Stimulated activated CD8-positive, alpha-beta memory T cell treated with anti-CD3 and anti-CD28 coated beads, Interleukin-4, amount 100 ng/mL, for 4 hours (primary cell): ENCODE measurements at regions not wholly inside any gene's neighbourhood (a gene's known extent, or its start where the extent isn't known, plus 50 kb on each side); places are given as distances from the start of the nearest gene placed in this dataset.

ENCODE experiments used
- DNase-seq, 2 donors: peaks; one replicate each; pipeline ENCODE4 v3.0.0-alpha.2; 2020; ENCODE audit warnings: low read depth in 2 of 2, low spot score in 1 of 2

DNA sequence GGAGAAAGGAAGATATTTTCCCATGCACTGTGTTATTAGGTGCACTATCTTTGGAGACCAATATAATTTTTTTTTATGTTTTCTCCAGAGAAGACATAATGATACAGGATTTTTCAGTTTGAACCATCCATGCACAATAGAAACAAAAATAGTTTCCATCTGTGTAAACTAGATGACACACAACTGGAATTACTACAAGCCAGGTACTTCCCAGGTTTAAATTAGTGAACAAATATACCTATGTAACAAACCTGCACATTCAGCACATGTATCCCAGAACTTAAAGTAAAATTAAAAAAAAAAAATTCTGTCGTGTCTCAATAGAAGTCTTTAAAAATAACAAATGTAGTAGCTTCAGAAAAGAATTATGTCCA is 1616.8 kb upstream of the ACVR2A start:
- DNase-seq, result no peak

DNA sequence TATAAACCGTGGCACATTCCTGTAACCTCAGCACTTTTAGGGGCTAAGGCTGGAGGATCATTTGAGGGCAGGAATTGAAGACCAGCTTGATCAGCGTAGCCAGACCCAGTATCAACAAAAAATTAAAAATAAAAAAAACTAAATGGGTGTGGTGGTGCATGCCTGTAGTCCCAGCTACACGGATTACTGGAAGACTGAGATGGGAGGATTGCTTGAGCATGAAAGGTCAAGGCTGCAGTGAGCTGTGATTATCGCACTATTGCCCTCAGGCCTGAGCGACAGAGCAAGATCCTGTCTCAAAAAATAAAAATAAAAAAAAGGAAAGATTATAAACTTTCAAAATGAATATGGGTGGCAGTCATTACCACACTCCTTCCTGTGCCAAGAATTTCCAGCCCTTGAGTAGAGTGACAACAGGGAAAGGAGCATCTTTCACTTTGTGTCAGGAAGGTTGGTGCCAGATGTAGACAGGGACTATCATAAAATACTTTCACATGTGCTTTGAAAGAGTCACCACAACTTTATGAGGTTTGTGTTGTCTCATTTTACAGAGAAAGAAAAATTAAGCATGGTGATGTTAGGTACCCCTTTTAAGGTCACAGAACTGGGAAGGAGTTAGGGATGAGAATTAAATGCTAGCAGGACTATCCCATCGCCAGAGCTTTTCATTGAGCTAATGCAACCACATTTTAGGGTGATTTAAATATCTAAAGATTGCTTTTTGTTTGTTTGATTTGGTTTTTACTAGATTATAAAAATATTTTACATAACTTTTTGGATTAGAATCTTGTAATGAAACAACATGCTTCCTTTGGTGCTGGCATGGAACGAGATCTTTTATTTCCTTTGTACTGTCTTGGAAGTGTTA is 1617.4 kb upstream of the ACVR2A start:
- no peak for DNase-seq

DNA sequence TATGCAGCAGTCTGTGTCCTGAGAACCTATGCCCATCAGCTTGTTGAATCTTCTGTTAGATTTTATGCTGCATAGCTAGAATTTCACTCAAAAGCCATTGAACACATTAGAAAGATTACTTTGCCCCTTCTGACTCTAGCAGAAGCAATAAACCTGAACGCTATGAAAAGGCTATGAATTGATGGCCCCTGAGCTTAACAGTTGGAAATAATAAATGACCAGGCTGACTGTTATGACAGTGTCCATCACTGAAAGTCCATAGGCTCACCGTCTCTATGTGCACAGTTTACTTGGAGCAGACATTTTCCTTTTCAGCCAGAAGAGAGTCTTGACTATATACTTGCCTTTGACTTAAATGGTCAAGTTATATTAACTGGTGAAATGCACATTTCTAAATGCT is 1618.8 kb upstream of the ACVR2A start:
- no peak for DNase-seq

DNA sequence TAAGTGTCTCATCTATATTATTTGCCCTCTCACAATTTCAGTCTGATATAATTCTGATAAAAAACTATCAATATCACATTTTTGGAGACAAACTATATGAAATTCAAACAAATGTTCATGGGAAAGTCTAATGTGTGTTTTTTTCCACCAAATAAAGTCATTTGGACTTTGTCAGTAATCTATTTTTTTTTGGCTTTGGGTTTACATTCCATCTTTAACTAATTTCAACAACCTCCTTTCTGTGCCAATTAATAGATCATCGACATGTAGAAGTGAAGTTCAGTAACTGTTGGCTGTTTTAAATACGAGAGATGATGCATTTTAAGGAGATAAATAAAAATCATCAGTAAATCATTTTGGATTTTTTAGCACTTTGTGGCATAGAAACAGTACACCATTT is 1623.0 kb upstream of the ACVR2A start:
- DNase-seq, result no peak

DNA sequence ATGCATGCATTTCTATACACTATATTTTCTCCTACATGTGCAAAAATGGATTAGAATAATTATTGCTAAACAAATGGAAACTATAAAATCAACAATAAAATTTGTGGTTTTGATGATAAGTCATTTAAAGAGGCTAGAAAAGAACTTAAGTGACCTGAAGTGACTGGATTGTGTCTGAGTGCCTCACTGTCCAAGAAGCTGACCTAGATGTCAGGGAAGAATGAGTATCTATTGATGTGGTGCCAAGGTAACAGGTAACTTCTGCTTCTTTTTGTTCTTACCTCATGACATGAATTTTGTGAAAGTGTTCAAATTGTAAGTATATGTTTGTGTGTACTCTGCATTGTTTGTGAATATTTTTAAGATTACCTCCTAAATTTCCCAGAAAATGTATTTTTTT is 1623.9 kb upstream of the ACVR2A start:
- DNase-seq, result no peak

DNA sequence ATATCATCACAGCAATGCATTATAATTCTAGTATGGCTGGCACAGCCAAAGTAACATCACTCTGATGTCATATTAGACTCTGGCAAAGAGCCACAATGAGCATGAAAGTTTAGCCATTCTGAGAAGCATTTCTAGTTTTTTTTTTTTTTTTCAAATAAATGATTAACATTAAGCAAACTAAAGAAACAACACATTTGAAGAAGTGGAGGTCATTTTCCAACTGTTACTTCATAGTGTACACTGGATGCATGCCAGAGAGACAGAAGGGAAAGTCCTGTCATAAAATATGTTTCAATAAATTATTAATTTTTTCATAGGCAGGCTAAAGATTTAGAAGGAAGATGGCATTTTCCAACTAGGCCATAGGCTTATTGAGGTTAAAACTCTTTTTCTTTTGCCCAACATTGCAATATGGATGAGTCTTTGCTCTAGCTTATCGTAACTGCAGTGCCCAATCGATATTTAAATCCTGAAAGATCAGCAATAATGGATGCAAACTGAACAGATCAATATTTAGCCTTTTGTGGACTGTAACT is 1630.4 kb upstream of the ACVR2A start:
- DNase-seq, result no peak

DNA sequence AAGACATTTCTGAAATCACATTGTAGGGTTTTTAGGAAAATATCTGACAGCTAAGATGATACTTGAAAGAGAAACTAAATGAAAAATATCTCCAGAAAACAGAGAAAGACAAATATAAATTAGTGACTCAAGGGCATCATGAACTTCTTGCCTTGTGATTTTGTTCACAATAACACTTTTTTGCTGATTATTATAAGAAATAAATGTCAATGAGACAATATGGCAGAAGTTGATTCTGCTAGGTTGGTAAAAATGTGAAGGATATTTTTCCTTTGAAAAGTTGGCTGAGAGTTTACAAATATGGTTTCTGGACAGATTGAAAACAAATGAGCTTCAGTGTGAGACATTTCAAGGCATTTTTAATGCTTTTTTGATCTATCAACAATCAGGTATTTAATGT is 1631.2 kb upstream of the ACVR2A start:
- DNase-seq, result no peak

DNA sequence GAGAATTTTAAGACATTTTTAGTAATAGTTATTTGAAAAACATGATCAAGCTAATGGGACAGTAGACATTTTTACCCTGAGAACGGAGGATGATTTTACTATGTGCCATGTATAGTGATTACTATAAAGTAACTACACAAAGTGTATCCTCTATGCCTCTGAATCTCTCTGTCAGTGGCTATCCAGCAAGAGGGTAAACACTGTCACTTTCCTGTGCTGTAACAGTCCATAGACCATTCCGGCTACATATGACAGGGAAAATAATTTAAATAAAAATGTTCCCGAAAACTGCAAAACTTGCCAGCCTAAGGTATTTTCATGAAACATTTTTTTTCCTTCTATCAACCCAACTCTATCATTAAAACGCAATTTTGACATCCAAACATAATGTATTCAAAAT is 1632.2 kb upstream of the ACVR2A start:
- DNase-seq, result no peak

DNA sequence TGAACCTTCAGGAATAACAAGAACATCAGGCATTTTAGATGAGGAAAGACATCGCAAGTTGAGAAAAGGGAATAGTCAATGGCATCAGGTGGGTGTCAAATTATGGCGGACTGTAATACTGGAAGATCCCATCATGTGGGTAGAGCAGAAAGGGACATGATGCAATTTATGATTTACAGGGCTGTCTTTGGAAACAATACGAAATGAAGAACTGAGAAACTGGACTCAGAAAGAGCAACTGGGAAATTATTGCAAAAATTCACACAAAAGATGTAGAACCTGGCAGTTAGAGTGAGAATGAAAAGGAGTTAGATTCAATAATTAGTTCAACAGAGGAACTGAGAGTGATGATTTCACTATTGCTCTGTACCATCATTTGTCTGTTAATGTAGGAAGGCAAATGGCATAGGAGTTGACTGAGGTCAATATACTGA is 1635.0 kb upstream of the ACVR2A start:
- no peak for DNase-seq

DNA sequence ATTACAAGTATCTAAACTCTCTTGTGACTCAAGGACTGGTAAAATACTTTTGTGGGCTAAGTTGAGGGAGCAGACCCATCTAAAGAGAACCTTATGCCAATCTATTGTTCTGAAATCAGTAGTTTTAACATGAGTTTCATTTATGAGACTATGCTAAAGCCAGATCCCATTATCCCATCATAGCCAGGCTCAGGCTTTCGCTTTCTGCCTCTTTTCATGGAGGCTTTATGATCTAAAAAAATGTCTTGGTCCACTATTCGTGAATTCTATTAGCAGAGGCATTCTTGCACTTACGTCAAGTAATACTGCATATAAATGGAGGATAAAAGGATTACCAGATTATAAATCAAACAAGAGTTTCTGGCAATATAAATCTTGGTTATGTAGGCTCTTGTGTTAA is 1636.9 kb upstream of the ACVR2A start:
- no peak for DNase-seq

DNA sequence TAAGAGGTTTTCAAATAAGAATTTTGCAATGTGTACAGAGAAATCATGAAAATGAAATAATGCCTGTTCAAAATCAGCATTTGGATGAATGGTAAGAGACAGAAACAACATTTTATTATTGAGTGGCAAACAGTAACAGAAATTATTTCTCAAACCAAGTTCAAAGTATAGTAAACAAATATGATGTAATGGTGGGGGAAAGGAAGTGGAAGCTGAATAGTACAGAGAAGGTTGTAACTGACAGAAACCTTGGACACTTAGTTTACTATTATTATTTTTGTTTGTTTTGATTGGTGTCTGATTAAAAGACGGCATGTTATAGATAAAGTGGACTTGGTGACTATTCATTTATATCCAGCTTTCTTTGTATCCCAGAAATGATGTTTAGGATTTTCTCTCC is 1637.4 kb upstream of the ACVR2A start:
- DNase-seq, result no peak

DNA sequence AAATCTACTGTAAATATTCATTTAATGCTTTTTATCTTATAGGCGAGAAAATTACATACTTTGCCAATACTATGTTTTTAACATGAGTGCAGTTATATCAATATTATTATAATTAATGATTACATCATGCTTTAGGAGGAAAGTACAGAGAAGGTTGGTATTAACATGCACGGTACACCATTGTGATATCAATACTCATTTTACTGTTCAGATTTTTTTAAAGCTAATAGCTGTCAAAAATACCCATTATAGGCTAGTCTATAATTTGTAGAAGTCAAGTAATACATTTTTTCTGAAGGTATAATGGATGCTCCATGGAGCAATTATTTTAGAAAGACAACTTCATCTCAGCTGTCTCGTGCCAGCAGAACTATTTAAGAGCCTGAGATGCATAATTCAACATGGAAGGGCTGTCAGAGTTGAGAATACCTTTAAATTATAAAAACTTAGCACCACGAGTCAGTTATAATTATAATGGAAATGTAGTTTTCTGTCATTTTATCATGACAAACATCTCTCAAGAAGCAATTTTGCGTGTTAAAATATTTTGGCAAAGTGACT is 1641.7 kb upstream of the ACVR2A start:
- no peak for DNase-seq

DNA sequence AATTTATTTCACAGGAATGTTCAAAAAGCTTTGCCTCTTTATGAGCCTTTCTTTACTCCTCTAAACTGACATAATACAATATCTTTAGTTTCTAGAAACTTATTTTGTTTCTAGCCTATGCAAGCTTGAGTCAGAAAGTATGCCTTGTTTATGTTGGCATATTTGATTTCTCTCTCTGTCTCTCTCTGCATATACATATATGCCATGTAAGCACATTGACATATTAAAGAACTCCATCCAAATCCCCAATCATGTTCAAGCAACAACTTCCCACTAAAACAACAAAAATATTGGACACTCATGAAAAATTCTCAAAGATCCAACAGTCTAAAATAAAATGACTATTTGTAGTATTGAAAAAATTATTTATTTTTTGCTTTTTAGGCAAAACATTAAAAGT is 1651.2 kb upstream of the ACVR2A start:
- no peak for DNase-seq

DNA sequence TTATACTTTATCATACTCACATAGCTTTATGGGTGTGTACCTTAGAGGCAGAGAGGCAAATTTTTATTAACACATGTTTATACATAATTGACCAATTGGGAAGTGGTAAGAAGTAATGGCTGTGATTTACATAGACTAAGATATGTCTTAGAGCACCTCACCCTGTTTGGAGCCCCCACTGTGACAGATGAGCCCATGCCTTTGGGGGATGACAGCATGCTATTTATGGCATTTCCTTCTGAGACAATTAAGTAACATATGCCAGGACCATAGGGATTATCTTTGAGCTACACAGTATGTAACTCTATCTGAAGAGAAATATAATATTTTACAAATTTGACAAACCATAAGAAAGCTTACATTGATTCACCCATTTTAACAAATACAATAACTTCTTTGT is 1655.3 kb upstream of the ACVR2A start:
- no peak for DNase-seq

DNA sequence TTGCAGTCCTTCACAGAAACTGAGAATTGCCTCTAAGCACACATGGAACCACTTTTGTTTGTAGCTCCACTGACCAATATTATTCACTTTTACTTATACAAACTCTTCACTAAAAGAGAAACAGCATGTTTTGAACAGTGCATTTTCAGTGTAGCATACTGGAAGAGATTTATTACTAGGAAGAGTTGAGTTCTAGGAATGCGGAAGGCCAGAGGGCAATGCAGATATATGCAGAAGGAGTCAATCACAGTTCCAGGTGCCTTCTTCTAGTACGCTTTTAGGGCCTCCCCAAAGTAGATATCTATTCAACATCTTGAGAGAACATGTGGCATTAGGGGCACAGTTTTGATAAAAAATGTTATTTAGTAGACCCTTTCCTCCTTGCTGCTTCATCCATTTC is 1654.0 kb upstream of the ZEB2 start:
- DNase-seq, result no peak

DNA sequence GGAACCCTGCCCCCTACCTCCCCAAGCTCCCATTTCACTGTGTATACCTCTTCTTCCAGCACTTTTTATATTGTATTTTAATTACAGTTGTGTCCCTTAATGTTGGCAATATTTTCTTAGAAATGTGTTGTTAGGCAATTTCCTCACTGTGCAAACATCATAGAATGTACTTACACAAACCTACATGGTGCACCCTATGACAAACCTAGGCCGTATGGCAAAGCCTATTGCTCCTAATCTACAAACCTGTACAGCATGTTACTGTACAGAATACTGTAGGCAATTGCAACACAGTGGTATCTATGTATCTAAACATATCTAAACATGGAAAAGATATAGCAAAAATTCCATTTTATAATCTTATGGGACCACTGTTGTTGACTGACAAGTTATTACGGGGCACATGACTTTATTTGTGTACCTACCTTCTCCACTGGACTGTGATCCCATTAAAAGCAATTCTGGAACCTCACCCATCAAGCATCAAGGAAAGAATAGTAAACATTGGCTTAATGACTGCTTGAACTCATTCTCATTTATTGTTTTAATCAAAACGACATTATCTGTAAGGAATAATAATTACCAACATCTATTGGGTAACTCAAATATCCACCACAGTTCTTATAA is 1641.5 kb upstream of the ZEB2 start:
- DNase-seq, result no peak

DNA sequence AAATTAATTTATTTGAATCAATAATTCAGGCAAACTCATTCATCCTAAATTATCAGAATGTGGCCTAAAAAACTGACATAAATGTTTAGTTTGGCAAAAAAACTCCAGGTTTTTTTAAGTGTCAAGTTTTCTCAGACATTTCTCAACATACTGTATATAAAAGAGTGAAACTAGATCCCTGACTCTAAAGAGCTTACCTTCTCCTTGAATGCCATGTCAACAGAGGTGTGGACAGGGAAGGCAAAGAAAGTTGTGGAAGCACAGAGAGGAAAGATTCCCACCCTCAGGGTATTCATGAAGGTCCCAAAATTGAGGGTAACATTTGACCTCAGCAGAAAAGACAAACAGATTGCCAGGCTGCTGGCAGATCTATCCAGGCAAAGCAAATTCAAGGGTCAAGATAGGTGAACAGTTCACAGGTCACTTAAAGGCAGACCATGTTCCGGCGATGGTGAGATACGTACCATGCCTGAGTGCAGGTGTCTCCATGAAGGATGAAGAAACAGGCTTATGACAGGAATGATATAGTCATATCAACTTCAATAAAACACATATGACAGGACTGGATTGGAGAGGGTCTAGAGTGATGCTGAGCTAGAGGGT is 1638.3 kb upstream of the ZEB2 start:
- no peak for DNase-seq

DNA sequence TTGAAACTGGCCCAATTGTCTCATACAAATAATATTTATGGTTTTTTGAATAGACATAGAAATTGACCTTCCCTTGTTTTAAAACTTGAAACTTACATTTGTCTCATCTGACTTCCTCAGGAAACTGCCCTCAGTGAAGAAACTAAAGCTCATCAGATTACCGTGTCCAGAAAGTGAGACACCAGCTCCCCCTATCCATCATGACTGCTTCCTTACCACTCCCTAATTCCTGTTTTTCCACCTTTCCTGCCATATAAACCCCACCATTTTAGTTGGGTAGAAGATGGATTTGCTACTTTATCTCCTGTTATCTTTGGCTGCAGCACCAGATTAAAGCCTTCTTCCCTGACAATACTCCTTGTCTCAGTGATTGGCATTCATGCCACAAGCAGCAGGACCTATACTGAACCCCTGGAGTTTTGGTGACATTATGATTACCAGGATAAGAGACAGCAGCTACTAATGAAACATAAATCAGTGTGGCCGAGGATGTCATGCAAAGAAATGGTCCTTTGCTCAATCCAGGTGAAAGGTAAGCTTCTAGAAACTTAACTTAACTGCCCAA is 1627.6 kb upstream of the ZEB2 start:
- no peak for DNase-seq

DNA sequence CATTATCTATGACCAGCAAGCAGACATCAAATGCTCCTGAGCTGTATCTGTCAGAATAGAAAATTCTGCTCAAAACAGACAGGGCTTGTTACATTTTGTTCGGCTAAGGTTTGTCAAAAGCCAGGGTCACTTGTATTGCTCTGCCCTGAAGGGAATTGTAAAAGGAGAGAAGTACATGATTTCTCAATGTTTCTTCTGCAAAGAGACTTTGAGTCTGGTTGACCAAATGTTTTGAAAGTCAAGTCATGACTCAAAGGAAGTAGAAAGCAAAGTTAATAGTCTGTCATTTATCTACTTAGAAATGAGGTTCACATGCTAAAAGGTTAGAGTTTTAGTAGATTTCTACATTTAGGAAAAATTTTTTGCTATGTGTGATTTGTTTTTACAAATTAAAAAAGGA is 1624.1 kb upstream of the ZEB2 start:
- no peak for DNase-seq

DNA sequence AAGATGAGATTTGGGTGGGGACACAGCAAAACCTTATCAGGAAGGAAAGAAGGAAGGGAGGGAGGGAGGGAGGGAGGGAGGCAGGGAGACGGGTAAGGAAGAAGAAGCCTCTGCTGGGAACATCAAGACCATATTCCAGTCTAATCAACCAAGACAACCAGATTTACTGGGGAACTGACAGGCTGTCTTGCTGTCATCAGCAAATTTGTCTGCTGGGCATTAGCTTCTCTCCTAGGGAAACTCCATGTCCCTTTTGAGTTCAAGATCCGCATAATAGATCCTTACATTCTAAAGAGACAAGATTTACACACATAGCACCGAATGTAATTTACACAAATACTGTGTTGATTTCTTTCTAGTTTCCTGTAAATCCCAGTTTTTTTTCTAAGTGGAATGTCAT is 1618.9 kb upstream of the ZEB2 start:
- DNase-seq, result no peak

DNA sequence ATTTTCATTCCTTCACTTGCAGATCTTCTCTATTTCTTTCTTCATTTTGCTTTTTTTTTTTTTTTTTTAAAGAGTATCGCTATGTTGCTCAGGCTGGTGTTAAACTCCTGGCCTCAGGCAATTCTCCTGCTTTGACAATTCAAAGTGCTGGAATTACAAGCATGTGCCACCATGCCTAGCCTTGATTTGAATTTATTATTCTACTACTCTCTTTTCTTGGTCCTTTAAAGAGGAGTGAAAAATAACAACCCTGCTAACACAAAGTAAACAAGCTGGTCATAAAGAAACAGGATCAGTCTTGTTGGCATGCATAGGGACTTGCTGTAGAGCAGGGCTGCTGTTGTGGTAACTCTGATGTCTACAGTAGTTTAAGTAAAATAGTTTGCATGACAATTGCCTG is 1615.3 kb upstream of the ZEB2 start:
- DNase-seq, result no peak

DNA sequence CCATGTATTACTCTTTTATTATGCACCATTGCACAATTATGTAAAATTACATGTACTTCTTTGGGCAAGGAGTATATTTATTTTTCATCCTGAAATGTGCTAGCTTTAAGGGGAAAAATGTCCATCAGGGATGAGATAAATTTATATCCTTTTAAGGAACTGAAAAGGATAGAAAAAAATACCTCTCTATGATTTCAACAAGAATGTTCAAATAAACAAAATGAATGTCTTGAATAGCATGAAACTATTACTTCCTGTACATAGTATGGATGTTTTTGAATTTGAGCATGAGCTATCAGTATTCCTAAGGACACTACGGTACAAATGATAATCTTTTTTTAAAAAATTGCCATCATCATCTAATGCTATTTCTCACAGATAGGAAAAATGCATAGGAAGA is 1611.9 kb upstream of the ZEB2 start:
- DNase-seq, result no peak
